K562 (cell line): ENCODE measurements at regions not wholly inside any gene's neighbourhood (a gene's known extent, or its start where the extent isn't known, plus 50 kb on each side); places are given as distances from the start of the nearest gene placed in this dataset.

Source experiments
- ATAC-seq: fragments of 200-7000 bp; cut with Tn5 transposase; 3 replicates; pipeline ENCODE4 v1.9.1; 2020; ENCODE audit warnings: moderate library complexity
- BruUV-seq: library from RNA; stranded (reverse); fragments of 400-500 nt; replicated peaks from 2 replicates; lab custom pipeline; 2021; lab: Mats Ljungman, UMichigan
- CTCF ChIA-PET: fragments of 300-600 bp; formaldehyde crosslinking; extraction: SDS; loops from one replicate; lab custom pipeline; 2021; ENCODE audit warnings: low intra/inter-chr PET ratio; lab: Yijun Ruan, JAX
- POLR2A ChIA-PET: fragments of 300-600, 350-650 bp; sonication (Branson Sonifier 250); formaldehyde crosslinking; extraction: SDS; loops from one replicate; lab custom pipeline; 2021; ENCODE audit warnings: antibody characterized with exemption, inconsistent platforms; lab: Yijun Ruan, JAX
- DNase-seq, 4 experiments: peaks; one replicate each; pipeline versions ENCODE4 v3.0.0 to v3.0.0-alpha.2; 2011 to 2018; ENCODE audit warnings: low spot score in 3 of 4, mixed read lengths in 3 of 4; ENCODE audit errors: extremely low read depth in 1 of 4
- FAIRE-seq: peaks from 2 replicates; lab custom pipeline; 2011; peaks lifted over from hg19 to GRCh38; lab: Jason Lieb, UNC
- H2AFZ ChIP-seq: 2 replicates; pipeline ENCODE4 v1.6.0; 2011; ENCODE audit warnings: low read depth, low read length, control low read depth, inconsistent platforms
- H3K27ac ChIP-seq: fragments of 200-600 bp; 3 replicates; pipeline ENCODE4 v1.8.0; 2011; ENCODE audit warnings: low read depth, mild to moderate bottlenecking, control low read depth, inconsistent platforms, low read length, moderate library complexity, mixed read lengths; ENCODE audit errors: extremely low read depth
- H3K27me3 ChIP-seq, 2 experiments: fragments of 300-600 bp in 1 of 2; 2 replicates in 1 of 2; 3 replicates in 1 of 2; pipeline versions ENCODE4 v1.6.0 to v1.8.0; 2011; ENCODE audit warnings: inconsistent platforms in 2 of 2, low read length in 2 of 2, mild to moderate bottlenecking in 1 of 2, mixed read lengths in 1 of 2, moderate library complexity in 1 of 2; ENCODE audit not compliant: control insufficient read depth in 2 of 2, insufficient read depth in 2 of 2
- H3K36me3 ChIP-seq: fragments of 300-600 bp; 3 replicates; pipeline ENCODE4 v1.8.0; 2011; ENCODE audit warnings: mild to moderate bottlenecking, low read length, inconsistent platforms; ENCODE audit not compliant: control insufficient read depth, insufficient read depth
- H3K4me1 ChIP-seq, 2 experiments: fragments of 200-600 bp in 1 of 2; replicated peaks in 1 of 2; 2 replicates in 1 of 2; 3 replicates in 1 of 2; pipeline versions ENCODE4 v1.5.1 to v1.8.0; 2011; ENCODE audit warnings: inconsistent platforms in 2 of 2, low read length in 2 of 2, mild to moderate bottlenecking in 1 of 2, mixed read lengths in 1 of 2, moderate library complexity in 1 of 2; ENCODE audit not compliant: control insufficient read depth in 2 of 2, insufficient read depth in 2 of 2
- H3K4me2 ChIP-seq: 2 replicates; pipeline ENCODE4 v1.6.1; 2011; ENCODE audit warnings: low read length, control low read depth, inconsistent platforms, mixed read lengths; ENCODE audit not compliant: insufficient read depth
- H3K4me3 ChIP-seq: fragments of 200-600 bp; sonication (generic), shearing (Covaris generic); 2 replicates; pipeline ENCODE4 v1.5.1; 2016; ENCODE audit warnings: control low read depth, inconsistent platforms
- H3K79me2 ChIP-seq: fragments of 200-600 bp; 3 replicates; pipeline ENCODE4 v1.8.0; 2011; ENCODE audit warnings: low read length, inconsistent platforms; ENCODE audit not compliant: control insufficient read depth, insufficient read depth
- H3K9ac ChIP-seq, 2 experiments: 2 replicates each; pipeline versions ENCODE4 v1.6.0 to v1.6.1; 2011; ENCODE audit warnings: low read depth in 2 of 2, low read length in 2 of 2, control low read depth in 1 of 2, inconsistent platforms in 1 of 2, mild to moderate bottlenecking in 1 of 2, mixed read lengths in 1 of 2; ENCODE audit not compliant: insufficient read depth in 1 of 2
- H3K9me1 ChIP-seq: one replicate; pipeline ENCODE4 v1.6.0; 2011; ENCODE audit warnings: inconsistent platforms, mild to moderate bottlenecking, low read length, moderate library complexity; ENCODE audit not compliant: control insufficient read depth, insufficient read depth
- H3K9me3 ChIP-seq: replicated peaks from 2 replicates; pipeline ENCODE4 v1.5.1; 2011; ENCODE audit warnings: low read depth, low read length, inconsistent platforms; ENCODE audit not compliant: control insufficient read depth, insufficient read depth
- H4K20me1 ChIP-seq: replicated peaks from 2 replicates; pipeline ENCODE4 v1.6.1; 2011; ENCODE audit warnings: low read length, inconsistent platforms, mixed read lengths; ENCODE audit not compliant: control insufficient read depth, insufficient read depth
- ATF4 ChIP-seq: fragments of 450-650 bp; formaldehyde crosslinking; IDR thresholded peaks from 2 replicates; pipeline ENCODE4 v1.4.0; 2022; ENCODE audit warnings: mild to moderate bottlenecking, moderate library complexity
- CTBP1 ChIP-seq: fragments of 450-650 bp; IDR thresholded peaks from 2 replicates; pipeline ENCODE4 v1.6.1; 2016; ENCODE audit warnings: borderline replicate concordance
- E2F8 ChIP-seq: fragments of 450-650 bp; IDR thresholded peaks from 2 replicates; pipeline ENCODE4 v1.7.1; 2018; ENCODE audit warnings: mild to moderate bottlenecking, low read depth; ENCODE audit not compliant: partially characterized antibody
- FOXM1 ChIP-seq, 2 experiments: fragments of 450-650 bp in 1 of 2; sonication (generic) in 1 of 2; formaldehyde crosslinking in 1 of 2; IDR thresholded peaks; 2 replicates each; pipeline versions ENCODE4 v1.6.1 to v1.9.0; 2017 to 2022; ENCODE audit warnings: low read depth in 2 of 2, mild to moderate bottlenecking in 2 of 2, missing genetic modification reagents in 1 of 2, moderate library complexity in 1 of 2
- KLF10 ChIP-seq: fragments of 250-450 bp; sonication (Bioruptor Pico); IDR thresholded peaks from 2 replicates; pipeline ENCODE4 v1.6.1; 2021; ENCODE audit warnings: matching md5 sums
- MAFG ChIP-seq: fragments of 450-650 bp; conservative IDR thresholded peaks from 2 replicates; pipeline ENCODE4 v1.6.1; 2016; ENCODE audit warnings: missing genetic modification characterization, missing compliant biosample characterization
- MLX ChIP-seq, 2 experiments: fragments of 450-650 bp in 1 of 2; sonication (generic) in 1 of 2; formaldehyde crosslinking; conservative IDR thresholded peaks; 2 replicates each; pipeline versions ENCODE4 v1.4.0 to v1.8.1; 2020 to 2022; ENCODE audit warnings: mild to moderate bottlenecking in 1 of 2, missing genetic modification reagents in 1 of 2
- NCOA6 ChIP-seq: fragments of 450-650 bp; IDR thresholded peaks from 2 replicates; pipeline ENCODE4 v1.6.1; 2017; ENCODE audit warnings: mild to moderate bottlenecking
- PCBP2 ChIP-seq: fragments of 200-400 bp; formaldehyde crosslinking; IDR thresholded peaks from 2 replicates; pipeline ENCODE4 v1.6.1; 2018; ENCODE audit warnings: low read length, low read depth, mild to moderate bottlenecking, moderate library complexity; ENCODE audit not compliant: poor library complexity, severe bottlenecking
- SIN3B ChIP-seq: fragments of 450-650 bp; IDR thresholded peaks from 2 replicates; pipeline ENCODE4 v1.6.1; 2017; ENCODE audit warnings: low read depth, mild to moderate bottlenecking, moderate library complexity
- SRSF1 ChIP-seq: fragments of 200-400 bp; formaldehyde crosslinking; IDR thresholded peaks from 2 replicates; pipeline ENCODE4 v1.6.1; 2017; ENCODE audit warnings: mild to moderate bottlenecking, low read depth, low read length, moderate library complexity
- ZNF347 ChIP-seq: fragments of 450-650 bp; formaldehyde crosslinking; IDR thresholded peaks from 2 replicates; pipeline ENCODE4 v1.4.0; 2020; ENCODE audit warnings: low read depth, mild to moderate bottlenecking, moderate library complexity
- ZZZ3 ChIP-seq: fragments of 450-650 bp; IDR thresholded peaks from 2 replicates; pipeline ENCODE4 v1.6.1; 2016; ENCODE audit warnings: antibody characterized with exemption, mild to moderate bottlenecking, moderate library complexity
- WGBS: fragments of 100-300 bp; shearing (Covaris generic); methylation state at CpG from one replicate; pipeline ENCODE4 v1.1.6; 2016; ENCODE audit warnings: low coverage, mixed read lengths; ENCODE audit not compliant: insufficient coverage; ENCODE audit errors: missing lambda C conversion rate; 5-methylcytosine and 5-hydroxymethylcytosine counted together
- in situ Hi-C: fragments of 300-500 bp; cut with MboI; formaldehyde crosslinking; loops from 4 replicates; pipeline ENCODE4 v1.15.0; 2018; ENCODE audit warnings: inconsistent platforms, mixed read lengths
- intact Hi-C: fragments of 100-400 bp; cut with micrococcal nuclease; formaldehyde crosslinking; loops from 2 replicates; pipeline ENCODE4 v1.14.2; 2022
- TF ChIP-seq, protein P1 (sequence below): IDR thresholded peaks from 3 replicates; pipeline ENCODE4 v1.6.1; 2011; ENCODE audit warnings: borderline replicate concordance, mild to moderate bottlenecking, moderate library complexity; ENCODE audit not compliant: insufficient read length; ENCODE audit errors: extremely low read depth

DNA sequence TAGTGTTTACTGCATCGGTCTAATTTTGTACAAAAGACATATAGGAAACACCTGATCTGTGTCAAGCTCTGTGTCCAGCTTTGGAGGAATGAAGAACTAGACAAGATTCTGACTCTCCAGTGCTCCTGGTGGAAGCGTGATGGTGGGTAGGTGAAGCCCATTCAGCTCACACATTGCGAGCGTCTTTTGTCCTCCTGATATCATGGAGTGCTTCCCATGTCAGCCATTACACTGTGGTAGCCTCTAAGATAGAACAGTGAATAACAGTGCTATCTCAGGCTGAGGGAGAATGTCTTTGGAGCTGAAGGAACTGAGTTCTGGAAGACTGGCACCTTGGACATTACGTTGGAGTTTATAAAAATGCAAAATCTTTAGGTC is 350.2 kb downstream of the CYRIA start:
- H3K4me2 ChIP-seq, result no peak overlapping the region
- BruUV-seq, result no TSS peak
- WGBS, result 0% methylated on average over 5 of the region's 5 CpGs
- CTCF ChIA-PET, result no interaction called here
- no peak for TF ChIP-seq SIN3B
- TF ChIP-seq ZZZ3, result no peak
- TF ChIP-seq ATF4, result no peak
- no peak for TF ChIP-seq FOXM1 (IDR thresholded peaks at IDR 0.05; ENCODE audit: low read depth)
- no peak for TF ChIP-seq FOXM1 (CRISPR knock-in tag; IDR thresholded peaks at IDR 0.05; ENCODE audit: low read depth)
- TF ChIP-seq NCOA6, result no peak
- no peak for TF ChIP-seq KLF10 (CRISPR knock-in tag)
- no peak for TF ChIP-seq PCBP2
- TF ChIP-seq CTBP1, result no peak
- no peak for TF ChIP-seq MLX (CRISPR knock-in tag; conservative IDR thresholded peaks at IDR 0.05)
- TF ChIP-seq SRSF1, result no peak
- no peak for TF ChIP-seq MAFG (tag)
- TF ChIP-seq, protein P1, sequence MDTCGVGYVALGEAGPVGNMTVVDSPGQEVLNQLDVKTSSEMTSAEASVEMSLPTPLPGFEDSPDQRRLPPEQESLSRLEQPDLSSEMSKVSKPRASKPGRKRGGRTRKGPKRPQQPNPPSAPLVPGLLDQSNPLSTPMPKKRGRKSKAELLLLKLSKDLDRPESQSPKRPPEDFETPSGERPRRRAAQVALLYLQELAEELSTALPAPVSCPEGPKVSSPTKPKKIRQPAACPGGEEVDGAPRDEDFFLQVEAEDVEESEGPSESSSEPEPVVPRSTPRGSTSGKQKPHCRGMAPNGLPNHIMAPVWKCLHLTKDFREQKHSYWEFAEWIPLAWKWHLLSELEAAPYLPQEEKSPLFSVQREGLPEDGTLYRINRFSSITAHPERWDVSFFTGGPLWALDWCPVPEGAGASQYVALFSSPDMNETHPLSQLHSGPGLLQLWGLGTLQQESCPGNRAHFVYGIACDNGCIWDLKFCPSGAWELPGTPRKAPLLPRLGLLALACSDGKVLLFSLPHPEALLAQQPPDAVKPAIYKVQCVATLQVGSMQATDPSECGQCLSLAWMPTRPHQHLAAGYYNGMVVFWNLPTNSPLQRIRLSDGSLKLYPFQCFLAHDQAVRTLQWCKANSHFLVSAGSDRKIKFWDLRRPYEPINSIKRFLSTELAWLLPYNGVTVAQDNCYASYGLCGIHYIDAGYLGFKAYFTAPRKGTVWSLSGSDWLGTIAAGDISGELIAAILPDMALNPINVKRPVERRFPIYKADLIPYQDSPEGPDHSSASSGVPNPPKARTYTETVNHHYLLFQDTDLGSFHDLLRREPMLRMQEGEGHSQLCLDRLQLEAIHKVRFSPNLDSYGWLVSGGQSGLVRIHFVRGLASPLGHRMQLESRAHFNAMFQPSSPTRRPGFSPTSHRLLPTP, result no peak
- TF ChIP-seq E2F8, result no peak
- no peak for TF ChIP-seq ZNF347 (CRISPR knock-in tag)
- TF ChIP-seq, all 486 proteins: peak for 0
- DNase-seq (no peak), ATAC-seq (no peak), FAIRE-seq (no peak)
- no peaks in the 10 kb centered on the region for H4K20me1 ChIP-seq
- H3K9ac ChIP-seq, result no peak overlapping the region
- H3K9me1 ChIP-seq, result no peaks in the 10 kb centered on the region
- no peak overlapping the region for H3K27ac ChIP-seq
- intact Hi-C loops, result no loop called here
- H3K36me3 ChIP-seq, result no peaks in the 10 kb centered on the region
- H3K79me2 ChIP-seq, result no peaks in the 10 kb centered on the region
- peaks cover 0 to 11% of the 10 kb centered on the region in 2 experiments; a peak in 1 of 5 replicates for H3K27me3 ChIP-seq
- in situ Hi-C loops, result no loop called here
- H3K4me3 ChIP-seq, result no peak overlapping the region
- H2AFZ ChIP-seq, result no peak overlapping the region
- no peaks in the 10 kb centered on the region for H3K9me3 ChIP-seq
- peaks cover 0 to 6% of the 10 kb centered on the region in 2 experiments; a peak in 2 of 5 replicates for H3K4me1 ChIP-seq
- POLR2A ChIA-PET, result no interaction called here
